ENCODE measurements at regions not wholly inside any gene's neighbourhood (a gene's known extent, or its start where the extent isn't known, plus 50 kb on each side); places are given as distances from the start of the nearest gene placed in this dataset.
"Not testable (repeated sequence)": the region's sequence is repeated elsewhere in the genome, so short reads cannot be mapped to it uniquely, and the experiment has no call there.

GRCh38 chr3:147513785-147514184 is 104.6 kb downstream of the ZIC1 start:
- H3K27me3 ChIP-seq (ENCODE audit: control insufficient read depth in 1 of 2, insufficient read depth in 2 of 2, low read length in 1 of 2), result no peaks in the 10 kb centered on the region
- H3K4me3 ChIP-seq (ENCODE audit: low read length in 2 of 2), result no peak overlapping the region
- no peak overlapping the region for H3K27ac ChIP-seq (ENCODE audit: low read depth in 1 of 2, low read length in 2 of 2)
- no peaks in the 10 kb centered on the region for H3K36me3 ChIP-seq (ENCODE audit: control insufficient read depth in 1 of 2, insufficient read depth in 2 of 2, low read length in 1 of 2)
- 78 to 83% methylated on average over 5 of the region's 5 CpGs for WGBS, 2 donors
- intact Hi-C loops (cut with DNase I), result no loop called here
- H3K9me3 ChIP-seq (ENCODE audit: control insufficient read depth, low read length), result no peaks in the 10 kb centered on the region
- ATAC-seq (ENCODE audit: low FRiP score) (no peak), DNase-seq (no peak)
- H3K4me1 ChIP-seq (ENCODE audit: control insufficient read depth in 1 of 2, insufficient read depth in 2 of 2, low read length in 2 of 2), result no peaks in the 10 kb centered on the region

GRCh38 chr3:147514366-147515160 is 105.4 kb downstream of the ZIC1 start:
- Histone ChIP-seq H3K27me3 (ENCODE audit: control insufficient read depth in 1 of 2, insufficient read depth in 2 of 2, low read length in 1 of 2) (no peaks in the 10 kb centered on the region), H3K4me1 (ENCODE audit: control insufficient read depth in 1 of 2, insufficient read depth in 2 of 2, low read length in 2 of 2) (no peaks in the 10 kb centered on the region), H3K27ac (ENCODE audit: low read depth in 1 of 2, low read length in 2 of 2) (no peak overlapping the region), H3K4me3 (ENCODE audit: low read length in 2 of 2) (no peak overlapping the region), H3K9me3 (ENCODE audit: control insufficient read depth, low read length) (no peaks in the 10 kb centered on the region), H3K36me3 (ENCODE audit: control insufficient read depth in 1 of 2, insufficient read depth in 2 of 2, low read length in 1 of 2) (no peaks in the 10 kb centered on the region)
- ATAC-seq (ENCODE audit: low FRiP score) (no peak), DNase-seq (no peak)
- WGBS, 2 donors, result 71% methylated on average over 8 of the region's 8 CpGs
- intact Hi-C loops (cut with DNase I), result no loop called here

GRCh38 chr3:147518465-147518864 is 109.3 kb downstream of the ZIC1 start:
- H3K27ac ChIP-seq (ENCODE audit: low read depth in 1 of 2, low read length in 2 of 2), result no peak overlapping the region
- intact Hi-C loops (cut with DNase I), result no loop called here
- no peaks in the 10 kb centered on the region for H3K4me1 ChIP-seq (ENCODE audit: control insufficient read depth in 1 of 2, insufficient read depth in 2 of 2, low read length in 2 of 2)
- H3K36me3 ChIP-seq (ENCODE audit: control insufficient read depth in 1 of 2, insufficient read depth in 2 of 2, low read length in 1 of 2), result no peaks in the 10 kb centered on the region
- no peak for DNase-seq
- no peak for ATAC-seq (ENCODE audit: low FRiP score)
- no peak overlapping the region for H3K4me3 ChIP-seq (ENCODE audit: low read length in 2 of 2)
- H3K27me3 ChIP-seq (ENCODE audit: control insufficient read depth in 1 of 2, insufficient read depth in 2 of 2, low read length in 1 of 2), result no peaks in the 10 kb centered on the region
- 88 to 90% methylated on average over 6 of the region's 6 CpGs for WGBS, 2 donors
- H3K9me3 ChIP-seq (ENCODE audit: control insufficient read depth, low read length), result no peaks in the 10 kb centered on the region

- WGBS, 2 donors, result 11 to 21% methylated on average over 3 of the region's 3 CpGs
- no peak overlapping the region for H3K4me3 ChIP-seq (ENCODE audit: low read length in 2 of 2)
Measured at GRCh38 chr3:147521646-147522045, 112.5 kb downstream of the ZIC1 start.

GRCh38 chr3:147522780-147523179 is 113.6 kb downstream of the ZIC1 start:
- intact Hi-C loops (cut with DNase I); H3K4me1 ChIP-seq (ENCODE audit: control insufficient read depth in 1 of 2, insufficient read depth in 2 of 2, low read length in 2 of 2); H3K9me3 ChIP-seq (ENCODE audit: control insufficient read depth, low read length); H3K4me3 ChIP-seq (ENCODE audit: low read length in 2 of 2); H3K27ac ChIP-seq (ENCODE audit: low read depth in 1 of 2, low read length in 2 of 2); ATAC-seq (ENCODE audit: low FRiP score); DNase-seq; H3K36me3 ChIP-seq (ENCODE audit: control insufficient read depth in 1 of 2, insufficient read depth in 2 of 2, low read length in 1 of 2); H3K27me3 ChIP-seq (ENCODE audit: control insufficient read depth in 1 of 2, insufficient read depth in 2 of 2, low read length in 1 of 2): not testable (repeated sequence)
- 74 to 76% methylated on average over 1 of the region's 1 CpG for WGBS, 2 donors

More at GRCh38 chr3:147521646-147522045, 112.5 kb downstream of the ZIC1 start:
- intact Hi-C loops (cut with DNase I), result no loop called here
- Histone ChIP-seq H3K4me1 (ENCODE audit: control insufficient read depth in 1 of 2, insufficient read depth in 2 of 2, low read length in 2 of 2) (no peaks in the 10 kb centered on the region), H3K27me3 (ENCODE audit: control insufficient read depth in 1 of 2, insufficient read depth in 2 of 2, low read length in 1 of 2) (no peaks in the 10 kb centered on the region), H3K27ac (ENCODE audit: low read depth in 1 of 2, low read length in 2 of 2) (no peak overlapping the region), H3K36me3 (ENCODE audit: control insufficient read depth in 1 of 2, insufficient read depth in 2 of 2, low read length in 1 of 2) (no peaks in the 10 kb centered on the region), H3K9me3 (ENCODE audit: control insufficient read depth, low read length) (no peaks in the 10 kb centered on the region)
- ATAC-seq (ENCODE audit: low FRiP score) (no peak), DNase-seq (no peak)

GRCh38 chr3:147529551-147529950 is 120.4 kb downstream of the ZIC1 start:
- Histone ChIP-seq H3K27me3 (ENCODE audit: control insufficient read depth in 1 of 2, insufficient read depth in 2 of 2, low read length in 1 of 2) (no peaks in the 10 kb centered on the region), H3K4me1 (ENCODE audit: control insufficient read depth in 1 of 2, insufficient read depth in 2 of 2, low read length in 2 of 2) (no peaks in the 10 kb centered on the region), H3K9me3 (ENCODE audit: control insufficient read depth, low read length) (peaks cover 3% of the 10 kb centered on the region), H3K27ac (ENCODE audit: low read depth in 1 of 2, low read length in 2 of 2) (no peak overlapping the region), H3K4me3 (ENCODE audit: low read length in 2 of 2) (no peak overlapping the region), H3K36me3 (ENCODE audit: control insufficient read depth in 1 of 2, insufficient read depth in 2 of 2, low read length in 1 of 2) (no peaks in the 10 kb centered on the region)
- ATAC-seq (ENCODE audit: low FRiP score) (no peak), DNase-seq (no peak)
- intact Hi-C loops (cut with DNase I), result no loop called here
- 60 to 62% methylated on average over 2 of the region's 2 CpGs for WGBS, 2 donors

GRCh38 chr3:147538034-147538433 is 128.9 kb downstream of the ZIC1 start:
- no peak for DNase-seq
- Histone ChIP-seq H3K4me3 (ENCODE audit: low read length in 2 of 2) (no peak overlapping the region), H3K36me3 (ENCODE audit: control insufficient read depth in 1 of 2, insufficient read depth in 2 of 2, low read length in 1 of 2) (no peaks in the 10 kb centered on the region), H3K4me1 (ENCODE audit: control insufficient read depth in 1 of 2, insufficient read depth in 2 of 2, low read length in 2 of 2) (no peaks in the 10 kb centered on the region), H3K27ac (ENCODE audit: low read depth in 1 of 2, low read length in 2 of 2) (no peak overlapping the region), H3K9me3 (ENCODE audit: control insufficient read depth, low read length) (no peaks in the 10 kb centered on the region), H3K27me3 (ENCODE audit: control insufficient read depth in 1 of 2, insufficient read depth in 2 of 2, low read length in 1 of 2) (no peaks in the 10 kb centered on the region)
- ATAC-seq (ENCODE audit: low FRiP score), result no peak
- intact Hi-C loops (cut with DNase I), result no loop called here
- 80 to 87% methylated on average over 4 of the region's 4 CpGs for WGBS, 2 donors

- no peak for DNase-seq
- no peak overlapping the region for H3K4me3 ChIP-seq (ENCODE audit: low read length in 2 of 2)
- no peaks in the 10 kb centered on the region for H3K27me3 ChIP-seq (ENCODE audit: control insufficient read depth in 1 of 2, insufficient read depth in 2 of 2, low read length in 1 of 2)
- no peaks in the 10 kb centered on the region for H3K36me3 ChIP-seq (ENCODE audit: control insufficient read depth in 1 of 2, insufficient read depth in 2 of 2, low read length in 1 of 2)
- H3K4me1 ChIP-seq (ENCODE audit: control insufficient read depth in 1 of 2, insufficient read depth in 2 of 2, low read length in 2 of 2), result no peaks in the 10 kb centered on the region
- no peaks in the 10 kb centered on the region for H3K9me3 ChIP-seq (ENCODE audit: control insufficient read depth, low read length)
- H3K27ac ChIP-seq (ENCODE audit: low read depth in 1 of 2, low read length in 2 of 2), result no peak overlapping the region
- intact Hi-C loops (cut with DNase I), result no loop called here
- no peak for ATAC-seq (ENCODE audit: low FRiP score)
Measured at GRCh38 chr3:147540921-147541320, 131.8 kb downstream of the ZIC1 start.

GRCh38 chr3:147544290-147544689 is 135.1 kb downstream of the ZIC1 start:
- Histone ChIP-seq H3K36me3 (ENCODE audit: control insufficient read depth in 1 of 2, insufficient read depth in 2 of 2, low read length in 1 of 2) (no peaks in the 10 kb centered on the region), H3K27ac (ENCODE audit: low read depth in 1 of 2, low read length in 2 of 2) (no peak overlapping the region), H3K4me1 (ENCODE audit: control insufficient read depth in 1 of 2, insufficient read depth in 2 of 2, low read length in 2 of 2) (no peaks in the 10 kb centered on the region), H3K4me3 (ENCODE audit: low read length in 2 of 2) (no peak overlapping the region), H3K9me3 (ENCODE audit: control insufficient read depth, low read length) (no peaks in the 10 kb centered on the region), H3K27me3 (ENCODE audit: control insufficient read depth in 1 of 2, insufficient read depth in 2 of 2, low read length in 1 of 2) (no peaks in the 10 kb centered on the region)
- intact Hi-C loops (cut with DNase I), result no loop called here
- ATAC-seq (ENCODE audit: low FRiP score) (no peak), DNase-seq (no peak)
